Hepatic stellate cell (primary cell): ENCODE measurements at regions not wholly inside any gene's neighbourhood (a gene's known extent, or its start where the extent isn't known, plus 50 kb on each side); places are given as distances from the start of the nearest gene placed in this dataset.

ENCODE experiments used
- DNase-seq: peaks from one replicate; pipeline ENCODE4 v3.0.0; 2011; ENCODE audit warnings: low spot score

GRCh38 chr5:175388531-175388930, 55.5 kb downstream of the DRD1 start:
- DNase-seq, result no peak

- no peak for DNase-seq
These were observed 56.8 kb downstream of the DRD1 start for GRCh38 chr5:175387144-175387543.

- DNase-seq, result no peak
These were observed 57.5 kb downstream of the DRD1 start for GRCh38 chr5:175386526-175386925.

- no peak for DNase-seq
These were observed 58.2 kb downstream of the DRD1 start for GRCh38 chr5:175385691-175386362.

GRCh38 chr5:175384724-175385552, 59.0 kb downstream of the DRD1 start:
- DNase-seq, result no peak

GRCh38 chr5:175383350-175383749, 60.6 kb downstream of the DRD1 start:
- DNase-seq, result no peak

GRCh38 chr5:175382171-175382570, 61.8 kb downstream of the DRD1 start:
- DNase-seq, result no peak

GRCh38 chr5:175381130-175381529, 62.9 kb downstream of the DRD1 start:
- no peak for DNase-seq

GRCh38 chr5:175380701-175381100, 63.3 kb downstream of the DRD1 start:
- DNase-seq, result no peak

- no peak for DNase-seq
These were observed 64.1 kb downstream of the DRD1 start for GRCh38 chr5:175379867-175380266.

GRCh38 chr5:175378444-175379028, 65.4 kb downstream of the DRD1 start:
- DNase-seq, result no peak

GRCh38 chr5:175377816-175378215, 66.2 kb downstream of the DRD1 start:
- no peak for DNase-seq

- DNase-seq, result no peak
These were observed 69.7 kb downstream of the DRD1 start for GRCh38 chr5:175374166-175374875.

- DNase-seq, result no peak
These were observed 78.1 kb downstream of the DRD1 start for GRCh38 chr5:175365866-175366265.

GRCh38 chr5:175363300-175363699, 80.7 kb downstream of the DRD1 start:
- no peak for DNase-seq

- no peak for DNase-seq
These were observed 86.0 kb downstream of the DRD1 start for GRCh38 chr5:175357995-175358394.

- DNase-seq, result no peak
These were observed 87.6 kb downstream of the DRD1 start for GRCh38 chr5:175356428-175356827.

- no peak for DNase-seq
These were observed 89.0 kb downstream of the DRD1 start for GRCh38 chr5:175354964-175355363.

- DNase-seq, result no peak
These were observed 90.1 kb downstream of the DRD1 start for GRCh38 chr5:175353926-175354325.

- no peak for DNase-seq
These were observed 91.9 kb downstream of the DRD1 start for GRCh38 chr5:175351897-175352590.

- DNase-seq, result no peak
These were observed 92.9 kb downstream of the DRD1 start for GRCh38 chr5:175351126-175351525.

- no peak for DNase-seq
These were observed 96.1 kb downstream of the DRD1 start for GRCh38 chr5:175347931-175348330.
